ENCODE measurements at regions not wholly inside any gene's neighbourhood (a gene's known extent, or its start where the extent isn't known, plus 50 kb on each side); places are given as distances from the start of the nearest gene placed in this dataset.

DNA sequence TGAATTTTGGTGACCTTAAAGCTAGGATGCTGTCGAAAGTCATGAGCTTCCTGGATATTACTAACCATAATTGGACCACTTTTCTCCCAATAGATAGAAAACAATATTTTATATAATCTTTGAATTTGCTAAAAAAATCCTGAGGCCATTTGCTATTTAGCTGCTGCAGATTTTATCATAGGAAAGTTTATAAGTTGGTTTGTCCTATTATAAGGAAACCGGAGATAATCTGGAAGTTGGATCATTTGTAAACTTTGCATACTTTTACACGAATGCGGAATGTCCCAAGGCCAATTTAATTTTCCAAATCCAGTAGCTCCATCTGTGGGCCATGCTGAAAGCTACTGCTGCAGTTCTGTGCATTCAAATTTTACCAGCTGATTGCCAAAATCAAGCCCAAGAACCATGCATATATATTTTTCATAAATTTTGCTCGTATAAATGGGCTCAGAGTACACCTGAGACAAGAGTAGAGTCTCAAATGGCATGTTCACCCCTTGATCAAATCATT lies 378.3 kb downstream of the FAM181B start:
- TF ChIP-seq, protein P1, sequence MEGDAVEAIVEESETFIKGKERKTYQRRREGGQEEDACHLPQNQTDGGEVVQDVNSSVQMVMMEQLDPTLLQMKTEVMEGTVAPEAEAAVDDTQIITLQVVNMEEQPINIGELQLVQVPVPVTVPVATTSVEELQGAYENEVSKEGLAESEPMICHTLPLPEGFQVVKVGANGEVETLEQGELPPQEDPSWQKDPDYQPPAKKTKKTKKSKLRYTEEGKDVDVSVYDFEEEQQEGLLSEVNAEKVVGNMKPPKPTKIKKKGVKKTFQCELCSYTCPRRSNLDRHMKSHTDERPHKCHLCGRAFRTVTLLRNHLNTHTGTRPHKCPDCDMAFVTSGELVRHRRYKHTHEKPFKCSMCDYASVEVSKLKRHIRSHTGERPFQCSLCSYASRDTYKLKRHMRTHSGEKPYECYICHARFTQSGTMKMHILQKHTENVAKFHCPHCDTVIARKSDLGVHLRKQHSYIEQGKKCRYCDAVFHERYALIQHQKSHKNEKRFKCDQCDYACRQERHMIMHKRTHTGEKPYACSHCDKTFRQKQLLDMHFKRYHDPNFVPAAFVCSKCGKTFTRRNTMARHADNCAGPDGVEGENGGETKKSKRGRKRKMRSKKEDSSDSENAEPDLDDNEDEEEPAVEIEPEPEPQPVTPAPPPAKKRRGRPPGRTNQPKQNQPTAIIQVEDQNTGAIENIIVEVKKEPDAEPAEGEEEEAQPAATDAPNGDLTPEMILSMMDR (IDR thresholded peaks at IDR 0.05 in 4 of 5, conservative IDR thresholded peaks at IDR 0.05 in 1 of 5) = no peak
- TF ChIP-seq POLR2A (IDR thresholded peaks at IDR 0.05) = no peak

All from gastrocnemius medialis (tissue), 4 donors.